ENCODE measurements at regions not wholly inside any gene's neighbourhood (a gene's known extent, or its start where the extent isn't known, plus 50 kb on each side); places are given as distances from the start of the nearest gene placed in this dataset.

DNA sequence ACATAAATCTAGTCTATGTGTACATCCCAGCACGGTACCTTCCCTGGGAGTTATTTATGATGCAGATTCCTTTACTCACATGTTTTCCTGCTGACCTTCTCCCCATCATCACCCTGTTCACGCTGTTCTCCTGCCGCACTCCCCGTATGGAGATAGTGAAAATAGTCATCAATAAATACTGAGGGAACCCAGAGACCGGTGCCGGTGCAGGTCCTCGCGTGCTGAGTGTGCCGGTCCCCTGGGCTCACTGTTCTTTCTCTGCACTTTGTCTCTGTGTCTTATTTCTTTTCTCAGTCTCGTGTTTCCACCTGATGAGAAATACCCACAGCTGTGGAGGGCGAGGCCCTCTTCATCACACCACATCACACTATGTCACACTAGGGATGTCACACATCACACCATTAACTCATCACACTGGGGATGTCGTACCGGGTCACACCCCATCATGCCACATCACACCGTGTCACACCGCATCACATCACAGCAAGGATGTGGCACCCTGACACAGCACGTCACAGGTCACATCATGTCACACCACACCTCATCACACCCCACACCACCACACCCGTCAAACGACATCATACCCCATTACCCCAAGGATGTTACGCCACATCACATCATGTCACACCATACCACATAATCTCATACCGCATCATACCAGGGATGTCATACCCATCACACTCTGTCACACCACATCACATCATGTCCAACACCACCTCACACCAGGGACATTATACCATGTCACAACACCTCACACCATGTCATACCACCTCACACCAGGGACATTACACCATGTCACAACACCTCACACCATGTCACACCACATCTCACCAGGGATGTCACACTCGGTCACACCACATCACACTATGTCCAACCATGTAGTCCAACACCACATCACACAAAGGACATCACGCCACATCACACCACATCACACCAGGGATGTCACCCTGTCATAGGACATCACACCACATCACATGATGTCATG, 207.0 kb downstream of the TMEM121 start:
- no peak for TF ChIP-seq EZH2phosphoT487 (IDR thresholded peaks at IDR 0.05; ENCODE audit: borderline replicate concordance, low read length)
- TF ChIP-seq, protein P1, sequence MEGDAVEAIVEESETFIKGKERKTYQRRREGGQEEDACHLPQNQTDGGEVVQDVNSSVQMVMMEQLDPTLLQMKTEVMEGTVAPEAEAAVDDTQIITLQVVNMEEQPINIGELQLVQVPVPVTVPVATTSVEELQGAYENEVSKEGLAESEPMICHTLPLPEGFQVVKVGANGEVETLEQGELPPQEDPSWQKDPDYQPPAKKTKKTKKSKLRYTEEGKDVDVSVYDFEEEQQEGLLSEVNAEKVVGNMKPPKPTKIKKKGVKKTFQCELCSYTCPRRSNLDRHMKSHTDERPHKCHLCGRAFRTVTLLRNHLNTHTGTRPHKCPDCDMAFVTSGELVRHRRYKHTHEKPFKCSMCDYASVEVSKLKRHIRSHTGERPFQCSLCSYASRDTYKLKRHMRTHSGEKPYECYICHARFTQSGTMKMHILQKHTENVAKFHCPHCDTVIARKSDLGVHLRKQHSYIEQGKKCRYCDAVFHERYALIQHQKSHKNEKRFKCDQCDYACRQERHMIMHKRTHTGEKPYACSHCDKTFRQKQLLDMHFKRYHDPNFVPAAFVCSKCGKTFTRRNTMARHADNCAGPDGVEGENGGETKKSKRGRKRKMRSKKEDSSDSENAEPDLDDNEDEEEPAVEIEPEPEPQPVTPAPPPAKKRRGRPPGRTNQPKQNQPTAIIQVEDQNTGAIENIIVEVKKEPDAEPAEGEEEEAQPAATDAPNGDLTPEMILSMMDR (conservative IDR thresholded peaks at IDR 0.05; ENCODE audit: low read depth, low read length), result no peak
